Astrocyte of the spinal cord (primary cell): ENCODE measurements at regions not wholly inside any gene's neighbourhood (a gene's known extent, or its start where the extent isn't known, plus 50 kb on each side); places are given as distances from the start of the nearest gene placed in this dataset.

Experiments used
- DNase-seq: peaks from one replicate; pipeline ENCODE4 v3.0.0; 2011; ENCODE audit warnings: low read depth, low spot score
- H3K4me3 ChIP-seq: 2 replicates; pipeline ENCODE4 v1.5.1; 2011; ENCODE audit warnings: low read depth, mild to moderate bottlenecking, low read length, moderate library complexity
- in situ Hi-C: cut with HindIII; loops from 2 replicates; pipeline ENCODE4 v1.10.0; 2017; ENCODE audit warnings: low sequenced_read_pairs
- TF ChIP-seq, protein P1 (sequence below): IDR thresholded peaks from 2 replicates; pipeline ENCODE4 v1.5.1; 2012; ENCODE audit warnings: low read depth, mild to moderate bottlenecking, low read length, inconsistent platforms

DNA sequence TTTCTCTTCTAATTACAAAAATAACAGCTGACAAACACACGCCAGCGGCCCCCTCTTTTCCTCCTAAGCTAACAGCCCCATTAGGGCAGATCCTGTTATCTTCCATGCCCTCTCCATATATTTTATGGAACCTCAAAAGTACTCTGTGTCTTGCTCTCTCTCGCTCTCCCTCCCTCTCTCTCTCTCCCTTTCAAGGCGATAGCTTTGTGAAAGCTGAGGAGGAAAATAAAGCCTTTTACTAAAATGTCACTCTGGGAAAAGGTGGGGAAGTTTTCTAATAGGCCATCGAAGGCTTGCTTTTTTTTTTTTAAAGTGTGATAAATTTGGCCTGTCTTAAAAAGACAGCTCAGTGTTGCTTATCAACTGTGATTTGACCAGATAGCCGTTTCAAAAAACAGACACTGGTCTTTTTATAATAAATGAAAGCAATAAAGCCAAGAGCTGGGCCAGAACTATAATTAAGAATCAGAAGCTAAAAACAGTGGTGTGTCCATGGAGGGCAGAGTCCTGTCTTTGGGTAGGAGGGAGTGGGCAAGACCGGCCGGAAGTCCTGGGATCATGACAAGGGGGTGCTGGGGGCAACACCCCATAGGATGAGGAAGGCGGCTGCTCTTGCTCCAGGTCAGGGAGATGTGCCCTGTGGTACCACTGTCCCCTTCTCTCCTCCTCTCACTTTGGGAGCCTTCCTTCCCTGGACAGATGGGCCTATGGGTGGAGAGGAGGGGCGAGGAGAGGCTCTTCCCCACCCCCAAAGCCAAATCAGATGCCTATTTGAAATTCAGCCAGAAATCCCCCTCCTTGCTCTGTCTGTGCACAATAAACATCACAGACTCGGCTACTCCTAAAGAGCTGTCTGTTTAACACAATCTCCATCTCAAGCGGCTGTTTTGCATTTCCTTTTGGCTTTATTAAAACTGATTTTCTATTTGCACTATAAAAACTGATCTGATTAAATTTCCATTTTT is 267.2 kb downstream of the BUD13 start:
- in situ Hi-C loops, result no loop called here
- DNase-seq, result no peak
- TF ChIP-seq, protein P1, sequence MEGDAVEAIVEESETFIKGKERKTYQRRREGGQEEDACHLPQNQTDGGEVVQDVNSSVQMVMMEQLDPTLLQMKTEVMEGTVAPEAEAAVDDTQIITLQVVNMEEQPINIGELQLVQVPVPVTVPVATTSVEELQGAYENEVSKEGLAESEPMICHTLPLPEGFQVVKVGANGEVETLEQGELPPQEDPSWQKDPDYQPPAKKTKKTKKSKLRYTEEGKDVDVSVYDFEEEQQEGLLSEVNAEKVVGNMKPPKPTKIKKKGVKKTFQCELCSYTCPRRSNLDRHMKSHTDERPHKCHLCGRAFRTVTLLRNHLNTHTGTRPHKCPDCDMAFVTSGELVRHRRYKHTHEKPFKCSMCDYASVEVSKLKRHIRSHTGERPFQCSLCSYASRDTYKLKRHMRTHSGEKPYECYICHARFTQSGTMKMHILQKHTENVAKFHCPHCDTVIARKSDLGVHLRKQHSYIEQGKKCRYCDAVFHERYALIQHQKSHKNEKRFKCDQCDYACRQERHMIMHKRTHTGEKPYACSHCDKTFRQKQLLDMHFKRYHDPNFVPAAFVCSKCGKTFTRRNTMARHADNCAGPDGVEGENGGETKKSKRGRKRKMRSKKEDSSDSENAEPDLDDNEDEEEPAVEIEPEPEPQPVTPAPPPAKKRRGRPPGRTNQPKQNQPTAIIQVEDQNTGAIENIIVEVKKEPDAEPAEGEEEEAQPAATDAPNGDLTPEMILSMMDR, result no peak

DNA sequence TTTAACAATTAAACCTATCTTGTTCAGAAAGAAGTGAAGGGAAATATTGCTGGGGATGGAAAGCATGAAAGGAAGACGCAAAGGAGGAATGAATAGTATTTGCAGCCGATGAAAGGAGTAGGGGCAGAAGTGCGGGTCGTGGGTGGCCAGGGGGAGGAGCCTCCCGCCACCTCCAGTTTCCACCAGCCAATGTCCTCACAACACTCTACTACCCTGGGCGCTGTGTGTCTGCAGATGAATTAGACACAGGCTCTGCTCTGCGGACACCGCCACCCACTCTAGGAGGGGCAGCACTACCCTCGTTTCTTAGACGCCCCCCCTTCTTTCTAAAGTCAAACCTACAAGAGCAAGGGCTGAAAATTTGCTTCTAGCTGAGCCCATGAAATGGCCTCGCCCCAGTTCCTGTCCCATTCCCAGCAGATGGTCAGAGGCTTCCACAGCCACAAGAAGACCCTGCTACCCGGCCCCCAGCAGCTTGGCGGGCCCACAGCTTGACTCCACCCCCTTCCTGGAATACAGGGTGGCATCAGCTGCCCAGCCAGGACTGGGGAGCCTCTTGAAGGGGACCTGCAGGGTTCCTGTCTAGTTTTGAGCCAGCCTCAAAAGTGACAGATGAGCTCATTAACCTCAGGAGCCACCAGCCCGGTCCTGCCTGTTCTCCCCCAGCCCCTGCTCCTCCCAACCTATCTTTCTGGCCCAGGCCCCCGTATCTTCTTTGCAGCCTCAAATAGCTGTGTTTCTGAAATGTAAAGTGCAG is 268.1 kb downstream of the BUD13 start:
- TF ChIP-seq, protein P1, result no peak
- in situ Hi-C loops, result no loop called here

More for the DNA sequence above, 267.2 kb downstream of the BUD13 start:
- H3K4me3 ChIP-seq, result no peak overlapping the region

DNA sequence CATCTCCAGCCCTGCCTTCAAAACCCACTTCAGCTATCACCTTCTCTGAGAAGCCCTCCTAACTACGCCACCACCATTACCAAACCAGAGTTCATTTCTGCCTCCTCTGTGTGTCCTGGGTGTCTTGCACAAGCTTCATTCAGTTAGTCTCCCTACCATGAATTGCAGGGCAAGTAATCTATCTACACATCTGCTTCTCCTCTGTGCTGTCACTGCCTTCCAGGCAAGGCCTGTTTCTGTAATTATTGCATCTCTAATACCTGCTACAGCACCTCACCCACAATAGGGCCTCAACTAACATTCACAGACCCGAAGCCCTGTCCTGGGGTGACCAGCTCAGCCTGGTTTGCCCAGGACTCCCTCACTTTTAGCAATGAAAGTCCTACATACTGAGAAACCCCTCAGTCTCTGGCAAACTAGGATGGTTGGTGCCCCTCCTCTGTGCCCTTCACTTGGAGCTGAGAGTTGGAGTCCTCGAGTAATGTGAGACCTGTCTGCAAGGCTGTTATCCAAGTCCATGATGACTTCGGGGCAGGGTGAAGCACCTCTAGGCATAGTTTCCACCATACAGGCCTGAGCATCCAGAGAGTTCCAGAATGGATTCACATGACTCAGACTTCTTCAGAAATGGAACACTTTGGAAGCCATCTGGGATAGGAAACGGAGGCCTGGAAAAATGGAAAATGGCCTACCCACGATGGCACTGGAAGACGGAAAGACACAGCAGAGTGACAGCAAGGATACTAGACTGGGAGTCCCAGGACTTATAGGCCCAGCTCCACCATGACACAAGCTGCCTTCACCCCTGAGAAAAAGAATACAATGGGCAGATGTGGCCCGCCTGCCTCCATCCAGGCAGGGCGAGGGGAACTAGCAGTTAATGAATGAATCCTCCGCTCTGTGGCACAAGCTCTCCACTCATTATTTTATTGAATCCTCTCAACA is 269.3 kb downstream of the BUD13 start:
- no peak overlapping the region for H3K4me3 ChIP-seq
- in situ Hi-C loops, result no loop called here
- no peak for DNase-seq
- TF ChIP-seq, protein P1, result no peak

More for the DNA sequence above, 268.1 kb downstream of the BUD13 start:
- H3K4me3 ChIP-seq, result no peak overlapping the region
- no peak for DNase-seq

DNA sequence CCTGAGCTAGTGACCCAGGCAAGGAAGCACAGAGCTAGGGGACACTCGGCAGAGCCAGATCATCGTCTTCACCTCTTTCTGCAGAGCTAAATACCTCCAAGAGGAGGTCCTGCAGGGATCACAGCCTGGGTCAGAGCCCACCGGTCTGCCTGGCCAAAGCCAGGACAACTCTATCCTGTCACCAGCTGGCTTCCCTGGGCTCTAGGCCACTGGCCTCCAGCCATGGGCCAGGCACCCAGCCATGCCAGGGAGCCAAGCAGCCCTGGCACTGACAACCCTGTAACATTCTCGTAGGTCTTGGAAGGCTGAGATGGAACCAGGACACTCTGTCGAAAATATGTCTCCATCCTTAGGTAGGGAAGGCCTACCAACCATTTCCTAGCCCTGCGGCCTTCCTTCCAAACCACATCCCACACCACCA is 270.1 kb downstream of the BUD13 start:
- TF ChIP-seq, protein P1, result no peak
- DNase-seq, result no peak
- no peak overlapping the region for H3K4me3 ChIP-seq
- in situ Hi-C loops, result no loop called here

DNA sequence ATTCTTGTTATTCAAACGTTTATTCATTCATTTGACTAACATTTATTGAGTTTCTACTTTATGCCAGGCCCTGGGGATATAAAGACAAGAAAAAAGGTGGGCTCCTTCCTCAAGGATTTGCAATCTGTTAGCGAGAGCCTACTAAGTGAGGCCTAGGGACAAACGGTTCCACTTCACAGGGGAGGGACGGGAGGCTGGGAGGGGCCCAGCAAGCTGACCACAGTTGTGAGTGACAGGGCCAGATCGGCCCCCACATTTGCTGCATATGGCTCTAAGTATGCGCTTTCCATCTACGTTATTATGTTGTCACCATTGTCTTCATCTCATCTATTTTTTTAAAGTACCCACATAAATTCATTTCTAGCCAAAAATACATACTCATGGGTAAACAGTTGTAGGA is 271.1 kb downstream of the BUD13 start:
- H3K4me3 ChIP-seq, result no peak overlapping the region
- no peak for DNase-seq
- TF ChIP-seq, protein P1, result no peak
- in situ Hi-C loops, result no loop called here
